GM18868 (cell line): ENCODE measurements at regions not wholly inside any gene's neighbourhood (a gene's known extent, or its start where the extent isn't known, plus 50 kb on each side); places are given as distances from the start of the nearest gene placed in this dataset.
"Not testable (repeated sequence)": the region's sequence is repeated elsewhere in the genome, so short reads cannot be mapped to it uniquely, and the experiment has no call there.

Source experiments
- ATAC-seq: cut with Tn5 transposase; IDR thresholded peaks from one replicate; pipeline ENCODE4 v1.9.1; 2021; ENCODE audit warnings: mild to moderate bottlenecking, moderate library complexity; ENCODE audit not compliant: unreplicated experiment

GRCh38 chr2:188645986-188646385 is 328.2 kb upstream of the COL3A1 start:
- no peak for ATAC-seq

- ATAC-seq, result no peak
These were observed 326.6 kb upstream of the COL3A1 start for GRCh38 chr2:188647430-188648070.

DNA sequence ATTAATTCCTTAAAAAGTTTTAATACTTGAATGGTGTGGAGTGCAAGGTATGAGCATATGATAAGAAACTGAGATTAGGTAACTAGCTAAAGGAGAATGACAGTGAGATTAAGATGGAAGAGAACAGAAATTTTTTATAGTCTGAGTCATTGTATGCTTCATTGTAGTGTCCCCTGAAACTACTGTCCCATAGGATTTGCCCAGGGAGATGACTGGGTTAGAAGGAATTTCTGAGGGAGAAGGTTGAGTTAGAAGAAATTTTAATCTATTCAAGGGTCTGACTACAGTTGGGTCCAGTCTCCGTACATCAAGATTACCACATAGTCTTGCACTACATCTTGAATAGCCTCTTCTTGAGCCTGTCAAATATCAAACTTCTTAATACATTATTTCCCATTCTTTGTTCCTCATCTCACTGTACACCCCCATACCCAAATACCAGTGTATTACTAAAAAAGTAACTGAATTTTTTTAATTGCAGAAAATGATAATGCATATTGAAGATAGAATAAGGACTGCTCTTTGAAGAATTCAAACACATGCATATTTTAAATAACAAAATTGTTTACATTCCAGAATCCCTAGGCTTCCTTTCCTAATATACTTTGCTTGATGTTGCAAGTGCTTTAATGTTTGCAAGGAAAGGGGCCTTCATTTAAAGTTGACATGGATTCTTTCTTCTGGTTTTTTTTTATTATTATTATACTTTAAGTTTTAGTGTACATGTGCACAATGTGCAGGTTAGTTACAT is 314.3 kb upstream of the COL3A1 start:
- no peak for ATAC-seq

GRCh38 chr2:188663301-188663700 is 310.9 kb upstream of the COL3A1 start:
- ATAC-seq, result no peak

GRCh38 chr2:188664416-188664815 is 309.8 kb upstream of the COL3A1 start:
- ATAC-seq, result no peak

DNA sequence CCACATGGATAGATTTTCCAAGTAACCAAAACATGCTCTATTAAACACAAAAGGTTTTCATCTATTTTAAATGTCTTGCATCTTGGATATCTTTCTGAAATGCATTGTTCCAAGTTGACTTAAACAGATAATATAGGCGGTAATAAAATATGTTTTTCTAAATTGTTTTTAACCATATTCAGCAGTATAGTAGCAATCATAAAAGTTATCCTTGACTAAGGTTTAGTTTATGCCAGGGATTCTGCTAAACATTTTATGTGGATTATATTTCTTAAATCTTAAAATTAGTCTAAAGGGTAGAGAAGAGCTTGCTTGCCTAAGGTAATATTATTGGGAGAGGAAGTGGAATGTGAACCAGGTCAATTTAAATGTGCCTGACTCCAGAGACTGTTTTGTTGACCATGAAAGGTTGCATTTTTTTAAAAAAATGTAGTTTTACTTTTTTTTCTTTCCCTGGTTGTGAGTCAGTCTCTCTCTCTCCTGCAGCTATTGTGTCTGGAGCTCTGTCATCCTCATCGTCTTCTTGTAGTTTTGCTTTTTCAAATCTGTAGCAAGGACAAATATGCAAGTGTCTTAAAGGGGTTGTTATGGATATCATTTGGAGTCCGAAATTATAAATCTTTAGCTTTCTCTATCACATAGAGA is 309.1 kb upstream of the COL3A1 start:
- ATAC-seq, result no peak

GRCh38 chr2:188665727-188666304 is 308.4 kb upstream of the COL3A1 start:
- no peak for ATAC-seq

- no peak for ATAC-seq
These were observed 307.7 kb upstream of the COL3A1 start for GRCh38 chr2:188666503-188666902.

GRCh38 chr2:188668017-188668680 is 306.0 kb upstream of the COL3A1 start:
- ATAC-seq, result no peak

DNA sequence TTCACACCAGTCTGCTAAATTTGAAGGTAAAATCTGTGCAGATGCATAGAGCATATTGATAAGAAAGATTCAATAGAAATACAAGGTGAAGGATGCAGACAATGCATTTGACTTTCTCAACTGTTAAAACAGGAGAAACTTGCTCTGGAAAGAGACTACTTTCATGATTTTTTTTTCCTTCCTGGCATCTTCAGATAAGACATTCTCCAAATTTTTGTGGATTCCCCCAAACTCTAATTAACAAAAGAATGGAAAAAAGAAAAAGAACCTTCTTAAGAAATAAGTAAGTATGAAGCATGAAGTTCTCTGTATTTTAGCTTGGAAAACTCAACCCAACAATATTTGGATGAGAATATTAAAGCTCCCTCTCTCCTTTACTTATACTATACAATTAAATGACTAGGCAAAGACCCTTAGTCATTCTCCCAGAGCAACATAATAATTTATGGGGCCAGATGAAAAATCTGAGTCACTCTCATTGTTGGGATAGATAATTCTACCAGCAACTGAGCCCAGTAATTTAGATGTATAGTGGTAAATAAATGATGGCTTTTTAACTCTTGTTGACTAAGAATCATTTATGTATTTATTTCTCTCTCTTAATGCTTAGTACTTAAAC is 298.7 kb upstream of the COL3A1 start:
- no peak for ATAC-seq

- no peak for ATAC-seq
These were observed 298.2 kb upstream of the COL3A1 start for GRCh38 chr2:188676010-188676400.

DNA sequence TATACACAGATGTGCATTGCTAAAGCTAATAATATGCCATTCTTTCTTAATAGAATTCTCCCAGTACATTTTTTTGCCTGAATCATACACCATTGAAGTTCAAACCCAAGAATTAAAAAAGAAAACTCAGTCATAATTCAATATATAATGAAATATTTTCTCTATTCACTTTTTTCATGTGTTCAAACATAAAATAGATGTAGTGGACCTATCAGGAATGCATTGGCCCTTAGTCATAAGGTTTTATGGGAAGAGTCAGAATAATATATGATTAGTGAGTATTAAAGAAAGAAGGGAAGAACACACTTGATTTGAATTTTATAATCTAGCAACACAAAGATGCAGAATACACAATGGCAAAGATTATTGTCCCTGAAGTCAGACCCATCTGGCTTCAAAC is 297.0 kb upstream of the COL3A1 start:
- no peak for ATAC-seq

GRCh38 chr2:188678882-188679281 is 295.3 kb upstream of the COL3A1 start:
- ATAC-seq, result no peak

GRCh38 chr2:188682838-188683237 is 291.3 kb upstream of the COL3A1 start:
- no peak for ATAC-seq

DNA sequence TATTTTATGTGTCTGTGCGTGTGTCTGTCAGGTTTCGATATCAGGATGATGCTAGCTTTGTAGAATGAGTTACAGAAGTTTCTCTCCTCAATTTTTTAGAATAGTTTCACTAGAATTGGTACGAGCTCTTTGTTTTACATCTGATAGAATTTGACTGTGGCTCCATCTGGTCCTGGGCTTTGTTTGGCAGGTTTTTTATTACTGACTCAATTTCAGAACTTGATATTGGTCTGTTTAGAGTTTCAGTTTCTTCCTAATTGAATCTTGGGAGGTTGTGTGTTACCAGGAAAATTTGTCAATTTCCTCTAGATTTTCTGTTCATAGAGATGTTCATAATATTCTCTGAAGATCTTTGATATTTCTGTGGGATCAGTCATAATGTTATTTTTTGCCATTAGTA is 289.4 kb upstream of the COL3A1 start:
- ATAC-seq, result no peak

DNA sequence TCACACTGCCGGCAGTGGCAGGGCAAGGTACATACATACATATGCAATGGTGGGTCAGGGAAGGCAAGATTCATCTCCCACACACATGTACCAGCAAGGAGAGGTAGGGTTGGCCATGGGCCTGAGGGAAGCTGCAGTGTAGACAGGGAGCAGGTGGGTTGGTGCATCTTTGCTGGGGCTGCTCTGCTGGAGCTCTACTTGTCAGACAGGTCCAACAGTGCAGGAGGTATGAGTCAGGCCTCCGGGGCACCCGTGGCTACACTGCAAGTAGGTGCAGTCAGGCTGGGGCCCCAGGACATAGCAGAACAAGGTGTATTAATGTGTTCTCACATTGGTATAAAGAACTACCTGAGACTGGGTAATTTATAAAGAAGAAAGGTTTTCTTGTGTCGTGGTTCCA is 281.1 kb upstream of the COL3A1 start:
- no peak for ATAC-seq

DNA sequence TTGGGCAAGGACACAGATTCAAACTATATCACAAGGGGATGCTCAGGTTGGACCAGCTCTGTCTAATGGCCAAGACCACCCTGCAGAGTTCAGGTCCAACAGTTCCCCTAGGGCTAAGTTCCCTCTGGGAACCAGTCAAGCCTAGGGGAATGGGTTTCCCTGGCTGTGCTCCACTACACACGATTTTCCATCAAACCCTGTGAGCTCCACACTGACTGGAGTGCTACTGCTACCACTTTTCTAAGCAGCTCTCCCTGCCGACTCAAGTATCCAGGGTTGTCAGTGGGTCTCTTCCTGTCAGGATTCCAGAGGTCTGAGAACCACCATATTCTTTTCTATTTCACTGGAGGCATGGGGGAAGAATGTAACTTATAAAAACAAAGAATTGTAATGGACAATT is 280.4 kb upstream of the COL3A1 start:
- no peak for ATAC-seq

DNA sequence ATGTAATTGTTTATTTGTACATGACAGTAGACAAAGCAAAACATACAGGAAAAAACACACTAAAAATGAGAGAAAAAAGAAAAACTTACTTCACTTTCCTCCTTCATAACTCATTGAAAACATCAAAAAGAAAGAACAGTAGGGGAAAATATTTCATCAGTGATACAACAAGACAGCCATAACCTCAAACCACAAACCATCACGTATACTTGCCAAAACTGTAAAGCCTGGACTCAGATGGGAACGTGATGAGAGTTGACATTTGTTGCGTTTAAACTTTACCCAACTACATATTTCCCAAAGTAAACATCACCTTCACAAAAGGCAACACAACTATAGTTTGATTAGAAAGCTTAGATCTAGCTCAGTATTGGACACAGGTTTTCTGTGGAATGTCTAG is 278.2 kb upstream of the COL3A1 start:
- no peak for ATAC-seq

DNA sequence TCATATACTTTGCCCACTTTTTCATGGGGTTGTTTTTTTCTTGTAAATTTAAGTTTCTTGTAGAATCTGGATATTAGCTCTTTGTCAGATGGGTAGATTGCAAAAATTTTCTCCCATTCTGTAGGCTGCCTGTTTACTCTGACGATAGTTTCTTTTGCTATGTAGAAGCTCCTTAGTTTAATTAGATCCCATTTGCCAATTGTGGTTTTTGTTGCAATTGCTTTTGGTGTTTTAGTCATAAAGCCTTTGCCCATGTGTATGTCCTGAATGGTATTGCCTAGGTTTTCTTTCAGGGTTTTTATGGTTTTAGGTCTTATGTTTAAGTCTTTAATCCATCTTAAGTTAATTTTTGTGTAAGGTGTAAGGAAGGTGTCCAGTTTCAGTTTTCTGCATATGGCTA is 276.0 kb upstream of the COL3A1 start:
- ATAC-seq, result not testable (repeated sequence)

- ATAC-seq, result no peak
These were observed 272.3 kb upstream of the COL3A1 start for GRCh38 chr2:188701836-188702235.

DNA sequence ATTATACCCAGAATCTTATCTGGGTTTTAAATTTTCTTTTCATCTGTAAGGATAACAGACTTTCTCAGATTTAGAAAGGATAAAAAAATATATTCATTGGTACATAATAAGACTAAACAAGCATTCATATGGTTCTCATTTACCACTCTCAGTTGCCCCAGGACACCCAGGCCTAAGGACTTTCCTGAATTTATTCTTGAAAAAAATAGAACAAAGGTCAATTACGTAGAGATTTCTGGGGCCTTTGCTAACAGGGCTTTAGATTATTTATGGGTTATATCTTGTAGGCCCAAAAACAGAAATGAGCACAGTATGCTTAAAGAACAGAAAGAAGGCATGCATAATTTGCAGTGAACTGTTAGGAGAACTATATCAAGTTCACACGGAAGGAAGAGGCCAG is 269.0 kb upstream of the COL3A1 start:
- ATAC-seq, result no peak
